HCT116 (cell line): ENCODE measurements at regions not wholly inside any gene's neighbourhood (a gene's known extent, or its start where the extent isn't known, plus 50 kb on each side); places are given as distances from the start of the nearest gene placed in this dataset.

ENCODE experiments used
- ATAC-seq: fragments of 200-7000 bp; cut with Tn5 transposase; 2 replicates; pipeline ENCODE4 v1.9.1; 2020; ENCODE audit warnings: mild to moderate bottlenecking, moderate library complexity
- BruUV-seq: library from RNA; stranded (reverse); fragments of 400-500 nt; replicated peaks from 2 replicates; lab custom pipeline; 2021; lab: Mats Ljungman, UMichigan
- CTCF ChIA-PET: fragments of 300-600 bp; sonication (Branson Sonifier 250); formaldehyde crosslinking; loops from one replicate; lab custom pipeline; 2021; ENCODE audit warnings: antibody characterized with exemption; lab: Charles Lee
- POLR2A ChIA-PET: fragments of 300-600, 350-600 bp; sonication (Branson Sonifier 250); formaldehyde crosslinking; loops from one replicate; lab custom pipeline; 2021; ENCODE audit warnings: antibody characterized with exemption; lab: Charles Lee
- RAD21 ChIA-PET, 2 experiments: fragments of 300-600 bp; sonication (Branson Sonifier 250); formaldehyde crosslinking; loops; one replicate each; lab custom pipeline; 2023; ENCODE audit warnings: low total read pairs in 2 of 2; ENCODE audit not compliant: uncharacterized antibody in 2 of 2, unreplicated experiment in 2 of 2, low non-redundant PET in 1 of 2; lab: Charles Lee
- DNase-seq: peaks from one replicate; pipeline ENCODE4 v3.0.0-alpha.2; 2010; ENCODE audit warnings: low read depth, low spot score
- H2AFZ ChIP-seq: fragments of 200-600 bp; shearing (Covaris generic), sonication (generic); 2 replicates; pipeline ENCODE4 v1.6.1; 2017; ENCODE audit warnings: low read depth, mixed run types, mixed read lengths, antibody characterized with exemption, low read length; ENCODE audit not compliant: poor library complexity, severe bottlenecking
- H3K27ac ChIP-seq: 2 replicates; pipeline ENCODE4 v1.5.1; 2012; ENCODE audit warnings: low read depth, low read length
- H3K27me3 ChIP-seq: fragments of 200-600 bp; sonication (generic); 2 replicates; pipeline ENCODE4 v1.6.1; 2016; ENCODE audit warnings: mixed run types, low read length, mixed read lengths; ENCODE audit not compliant: insufficient read depth
- H3K36me3 ChIP-seq, 2 experiments: fragments of 200-500 bp in 1 of 2; fragments of 200-600 bp in 1 of 2; sonication (Bioruptor generic) in 1 of 2; sonication (generic) in 1 of 2; 2 replicates each; pipeline versions ENCODE4 v1.5.1 to v1.6.1; 2014 to 2016; ENCODE audit warnings: low read length in 2 of 2, inconsistent platforms in 1 of 2, mixed read lengths in 1 of 2, mixed run types in 1 of 2; ENCODE audit not compliant: insufficient read depth in 2 of 2, control insufficient read depth in 1 of 2
- H3K4me1 ChIP-seq, 2 experiments: fragments of 200-600 bp in 1 of 2; sonication (generic) in 1 of 2; 2 replicates each; pipeline versions ENCODE4 v1.5.1 to v1.6.1; 2012 to 2017; ENCODE audit warnings: low read length in 2 of 2, inconsistent platforms in 1 of 2, mild to moderate bottlenecking in 1 of 2, mixed read lengths in 1 of 2, mixed run types in 1 of 2, moderate library complexity in 1 of 2; ENCODE audit not compliant: insufficient read depth in 2 of 2, control insufficient read depth in 1 of 2
- H3K4me2 ChIP-seq: fragments of 200-600 bp; sonication (generic); 2 replicates; pipeline ENCODE4 v1.6.1; 2017; ENCODE audit warnings: mixed run types, low read length, mixed read lengths
- H3K4me3 ChIP-seq, 2 experiments: fragments of 200-600 bp in 1 of 2; sonication (generic) in 1 of 2; replicated peaks in 1 of 2; 2 replicates each; pipeline ENCODE4 v1.5.1; 2011 to 2016; ENCODE audit warnings: low read length in 2 of 2, control low read depth in 1 of 2, low read depth in 1 of 2, mild to moderate bottlenecking in 1 of 2, mixed read lengths in 1 of 2, mixed run types in 1 of 2
- H3K79me2 ChIP-seq: fragments of 200-600 bp; sonication (generic); 2 replicates; pipeline ENCODE4 v1.6.1; 2017; ENCODE audit warnings: mild to moderate bottlenecking, mixed run types, low read length, moderate library complexity, mixed read lengths; ENCODE audit not compliant: insufficient read depth
- H3K9ac ChIP-seq: fragments of 200-600 bp; sonication (generic); 2 replicates; pipeline ENCODE4 v1.6.1; 2016; ENCODE audit warnings: low read length, mixed read lengths
- H3K9me2 ChIP-seq: fragments of 200-600 bp; sonication (generic), shearing (Covaris generic); 2 replicates; pipeline ENCODE4 v1.6.1; 2017; ENCODE audit warnings: mixed run types, mild to moderate bottlenecking, moderate library complexity; ENCODE audit not compliant: insufficient read depth
- H3K9me3 ChIP-seq, 2 experiments: fragments of 200-500 bp in 1 of 2; fragments of 200-600 bp in 1 of 2; sonication (Bioruptor generic) in 1 of 2; sonication (generic) in 1 of 2; 2 replicates each; pipeline ENCODE4 v1.6.1; 2014 to 2017; ENCODE audit warnings: low read length in 2 of 2, mixed read lengths in 2 of 2, inconsistent platforms in 1 of 2, low read depth in 1 of 2, mild to moderate bottlenecking in 1 of 2, mixed run types in 1 of 2, moderate library complexity in 1 of 2; ENCODE audit not compliant: control insufficient read depth in 1 of 2, insufficient read depth in 1 of 2
- H4K20me1 ChIP-seq: fragments of 200-600 bp; sonication (generic), shearing (Covaris generic); 2 replicates; pipeline ENCODE4 v1.6.1; 2017; ENCODE audit warnings: mixed run types, mild to moderate bottlenecking, moderate library complexity; ENCODE audit not compliant: insufficient read depth
- CEBPB ChIP-seq: IDR thresholded peaks from 2 replicates; pipeline ENCODE4 v1.6.1; 2012; ENCODE audit warnings: low read depth
- CTCF ChIP-seq, 3 experiments: fragments of 200-600 bp in 1 of 3; sonication (generic) in 1 of 3; IDR thresholded peaks in 2 of 3; conservative IDR thresholded peaks in 1 of 3; 2 replicates each; pipeline ENCODE4 v1.5.1; 2012 to 2017; ENCODE audit warnings: low read depth in 2 of 3, low read length in 2 of 3, antibody characterized with exemption in 1 of 3, borderline replicate concordance in 1 of 3, control low read depth in 1 of 3, mild to moderate bottlenecking in 1 of 3, mixed read lengths in 1 of 3, mixed run types in 1 of 3, moderate library complexity in 1 of 3; ENCODE audit not compliant: insufficient read depth in 1 of 3
- EGR1 ChIP-seq: IDR thresholded peaks from 2 replicates; pipeline ENCODE4 v1.6.1; 2012; ENCODE audit warnings: low read depth
- FOSL1 ChIP-seq: IDR thresholded peaks from 2 replicates; pipeline ENCODE4 v1.6.1; 2012; ENCODE audit warnings: low read depth
- MAX ChIP-seq: IDR thresholded peaks from 2 replicates; pipeline ENCODE4 v1.6.1; 2012
- POLR2AphosphoS5 ChIP-seq: IDR thresholded peaks from 2 replicates; pipeline ENCODE4 v1.6.1; 2011; ENCODE audit warnings: mild to moderate bottlenecking, low read depth, low read length, moderate library complexity
- RAD21 ChIP-seq: IDR thresholded peaks from 2 replicates; pipeline ENCODE4 v1.6.1; 2012; ENCODE audit warnings: low read depth, mild to moderate bottlenecking
- SP1 ChIP-seq: IDR thresholded peaks from 2 replicates; pipeline ENCODE4 v1.6.1; 2012; ENCODE audit warnings: low read depth
- YY1 ChIP-seq: IDR thresholded peaks from 2 replicates; pipeline ENCODE4 v1.6.1; 2011; ENCODE audit warnings: low read length, low read depth, moderate library complexity, mild to moderate bottlenecking; ENCODE audit not compliant: insufficient replicate concordance; ENCODE audit errors: extremely low read depth
- ZFX ChIP-seq: fragments of 450-650 bp; IDR thresholded peaks from 2 replicates; pipeline ENCODE4 v1.6.1; 2017
- ZNF274 ChIP-seq: fragments of 200-500 bp; sonication (Bioruptor generic); IDR thresholded peaks from 2 replicates; pipeline ENCODE4 v1.6.1; 2014; ENCODE audit warnings: mild to moderate bottlenecking, low read depth, low read length, inconsistent platforms
- intact Hi-C: fragments of 100-400 bp; cut with micrococcal nuclease; formaldehyde crosslinking; loops from 2 replicates; pipeline ENCODE4 v1.10.0; 2022
- TF ChIP-seq, protein P1 (sequence below): IDR thresholded peaks from 2 replicates; pipeline ENCODE4 v1.6.1; 2012

DNA sequence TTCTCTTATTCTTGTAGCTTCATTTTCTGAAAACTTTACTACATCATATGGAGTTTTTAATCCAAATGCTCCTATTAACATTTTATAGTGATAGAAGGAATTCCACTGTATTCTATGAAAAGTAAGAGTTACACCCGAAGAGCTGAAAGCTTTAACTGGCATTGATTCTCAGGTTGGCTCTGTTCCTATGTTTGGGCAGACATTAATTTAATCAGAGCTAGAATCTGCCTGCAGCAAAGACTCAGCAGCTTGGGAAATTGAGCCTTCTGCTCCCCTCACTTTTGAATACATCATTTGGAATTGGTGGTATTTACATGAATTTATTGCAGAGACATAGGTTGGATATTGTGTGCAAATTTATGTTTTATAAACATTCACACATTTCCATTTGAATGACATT, 1494.7 kb downstream of the CDH8 start:
- Histone ChIP-seq H2AFZ (no peak overlapping the region), H3K27me3 (no peaks in the 10 kb centered on the region), H3K9ac (no peak overlapping the region), H3K27ac (no peak overlapping the region), H3K9me2 (no peaks in the 10 kb centered on the region), H3K4me2 (no peak overlapping the region), H3K4me3 (no peak overlapping the region), H4K20me1 (no peaks in the 10 kb centered on the region), H3K4me1 (no peaks in the 10 kb centered on the region), H3K36me3 (no peaks in the 10 kb centered on the region), H3K79me2 (no peaks in the 10 kb centered on the region), H3K9me3 (peaks cover 10 to 29% of the 10 kb centered on the region in 2 experiments; a peak in 3 of 4 replicates)
- RAD21 ChIA-PET, result no interaction called here
- ATAC-seq, result no peak
- intact Hi-C loops, result no loop called here
- no peak for TF ChIP-seq RAD21
- no peak for TF ChIP-seq ZNF274
- TF ChIP-seq YY1, result no peak
- TF ChIP-seq SP1, result no peak
- TF ChIP-seq CEBPB, result no peak
- TF ChIP-seq FOSL1, result no peak
- TF ChIP-seq ZFX, result no peak
- no peak for TF ChIP-seq MAX
- TF ChIP-seq EGR1, result no peak
- TF ChIP-seq CTCF (IDR thresholded peaks at IDR 0.05 in 2 of 3, conservative IDR thresholded peaks at IDR 0.05 in 1 of 3; ENCODE audit: borderline replicate concordance in 1 of 3, insufficient read depth in 1 of 3, low read depth in 2 of 3, low read length in 2 of 3), result no peak
- TF ChIP-seq, protein P1, sequence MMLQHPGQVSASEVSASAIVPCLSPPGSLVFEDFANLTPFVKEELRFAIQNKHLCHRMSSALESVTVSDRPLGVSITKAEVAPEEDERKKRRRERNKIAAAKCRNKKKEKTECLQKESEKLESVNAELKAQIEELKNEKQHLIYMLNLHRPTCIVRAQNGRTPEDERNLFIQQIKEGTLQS, result no peak
- no peak for TF ChIP-seq POLR2AphosphoS5
- CTCF ChIA-PET, result no interaction called here
- POLR2A ChIA-PET, result no interaction called here
- DNase-seq, result no peak
- no TSS peak for BruUV-seq
